HG03378 (cell line): ENCODE measurements at regions not wholly inside any gene's neighbourhood (a gene's known extent, or its start where the extent isn't known, plus 50 kb on each side); places are given as distances from the start of the nearest gene placed in this dataset.

ENCODE experiments used
- ATAC-seq: cut with Tn5 transposase; IDR thresholded peaks from one replicate; pipeline ENCODE4 v1.9.1; 2021; ENCODE audit warnings: mild to moderate bottlenecking, moderate library complexity; ENCODE audit not compliant: unreplicated experiment

DNA sequence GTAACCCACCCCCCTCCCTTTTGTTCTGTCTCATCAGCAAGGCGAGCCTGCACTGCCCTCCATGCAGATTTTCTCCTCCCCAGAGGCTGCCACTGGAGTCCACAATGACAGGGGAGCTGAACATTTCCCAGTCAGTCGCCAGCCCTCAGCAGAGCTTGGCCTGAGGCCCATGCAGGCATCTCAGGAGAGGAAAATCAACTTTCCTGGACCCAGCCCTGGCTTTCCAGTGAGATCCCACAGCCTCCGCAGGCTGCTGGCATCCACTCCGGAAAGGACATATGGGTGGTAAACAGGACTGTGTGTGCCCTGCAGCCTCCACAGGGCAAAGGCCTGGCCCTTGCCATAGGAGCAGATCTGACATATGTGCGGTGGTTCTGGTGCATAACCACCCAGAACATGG is 253.8 kb downstream of the TNS1 start:
- ATAC-seq, result no peak

DNA sequence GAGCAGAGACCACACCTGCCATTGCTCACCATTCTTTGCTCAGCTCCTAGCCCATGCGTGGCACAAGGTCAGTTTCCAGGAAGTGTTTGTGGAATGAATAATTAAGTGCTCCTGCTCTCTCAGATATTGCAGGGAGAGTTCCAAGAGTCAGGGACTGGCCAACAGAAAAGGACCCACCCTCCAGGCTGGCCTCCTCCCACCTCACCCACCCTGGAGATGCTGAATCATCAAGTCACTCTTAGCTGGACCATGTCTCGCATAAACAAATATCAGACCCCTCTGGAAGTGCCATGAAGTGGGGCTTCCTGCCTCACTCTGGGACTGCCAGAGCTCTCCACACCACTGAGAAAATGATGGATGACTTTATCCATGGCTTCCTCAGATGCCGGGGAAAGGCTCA is 256.0 kb downstream of the TNS1 start:
- ATAC-seq, result no peak

DNA sequence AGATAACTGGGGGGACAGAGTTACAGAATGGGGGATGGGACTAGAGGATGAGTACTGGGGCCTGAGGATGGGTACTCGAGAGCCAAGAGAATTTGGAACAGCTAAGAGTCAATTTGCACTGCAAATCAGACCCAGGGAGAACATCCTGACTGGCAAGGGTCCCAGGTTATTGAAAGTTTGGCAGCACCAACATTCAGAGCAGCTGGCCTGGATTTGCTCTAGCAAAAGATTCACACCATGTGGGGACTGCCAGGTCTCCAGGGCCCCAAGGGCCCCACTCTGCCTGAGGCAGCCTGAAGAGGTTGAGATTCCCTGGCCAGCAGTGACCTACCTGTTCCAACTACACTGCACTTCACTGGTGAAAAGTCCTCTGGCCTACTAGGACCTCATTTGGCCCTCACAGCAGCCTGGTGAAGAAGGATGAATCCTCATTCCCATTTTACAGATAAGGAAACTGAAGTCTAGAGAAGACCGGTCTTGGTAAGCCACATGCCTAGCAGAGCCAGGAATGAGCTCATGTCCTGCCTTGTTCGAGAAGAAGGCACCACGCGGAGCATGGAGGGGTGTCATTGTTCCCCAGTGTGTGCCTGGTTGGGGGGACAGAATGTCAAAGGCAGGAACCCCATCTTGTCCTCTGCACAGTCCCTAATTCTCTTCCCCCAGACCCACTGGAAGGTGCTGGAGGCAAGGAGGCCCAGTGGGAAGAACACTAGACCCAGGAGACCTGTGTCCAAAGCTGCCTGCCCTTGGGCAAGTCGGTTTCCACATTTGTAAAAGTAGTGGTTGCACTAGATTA is 258.6 kb downstream of the TNS1 start:
- no peak for ATAC-seq

DNA sequence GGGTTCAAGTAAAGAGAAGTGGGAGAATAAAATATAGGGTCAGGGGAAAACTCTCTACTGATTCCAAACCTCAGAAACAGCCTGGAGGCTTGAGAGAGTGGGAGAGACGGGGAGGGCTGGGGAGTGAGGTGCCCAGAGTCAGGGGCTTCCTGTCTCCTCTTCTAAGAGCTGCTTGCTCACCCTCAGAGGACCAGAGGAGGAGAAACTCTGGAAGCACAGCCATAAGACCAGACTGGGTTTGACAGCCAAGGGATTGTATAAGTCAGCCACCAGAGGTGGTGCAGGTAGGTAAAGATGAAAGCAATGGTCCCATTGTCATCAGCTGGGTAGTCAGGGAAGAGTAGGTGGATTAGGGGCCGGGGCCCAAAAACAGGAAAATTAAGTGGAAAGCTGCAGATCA is 259.4 kb downstream of the TNS1 start:
- no peak for ATAC-seq

DNA sequence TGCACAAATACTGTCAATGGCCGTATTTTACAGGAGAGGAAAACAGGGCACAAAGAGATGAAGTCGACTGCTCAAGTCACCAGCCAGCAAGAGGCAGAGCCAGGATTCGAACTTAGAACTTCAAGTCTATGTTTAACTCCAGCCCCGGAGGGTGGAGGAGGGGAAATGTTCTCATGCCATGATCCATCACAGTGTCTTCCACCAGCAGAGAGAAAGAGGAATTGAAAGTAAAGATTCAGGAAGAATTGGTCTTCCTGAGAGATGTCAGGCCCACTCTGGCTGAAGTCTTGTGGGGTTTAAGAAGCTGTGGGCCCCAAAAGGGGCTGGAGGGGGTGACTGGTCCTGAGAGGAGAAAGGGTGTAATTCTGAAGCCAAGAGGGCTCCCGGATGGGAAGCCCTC is 260.0 kb downstream of the TNS1 start:
- no peak for ATAC-seq

DNA sequence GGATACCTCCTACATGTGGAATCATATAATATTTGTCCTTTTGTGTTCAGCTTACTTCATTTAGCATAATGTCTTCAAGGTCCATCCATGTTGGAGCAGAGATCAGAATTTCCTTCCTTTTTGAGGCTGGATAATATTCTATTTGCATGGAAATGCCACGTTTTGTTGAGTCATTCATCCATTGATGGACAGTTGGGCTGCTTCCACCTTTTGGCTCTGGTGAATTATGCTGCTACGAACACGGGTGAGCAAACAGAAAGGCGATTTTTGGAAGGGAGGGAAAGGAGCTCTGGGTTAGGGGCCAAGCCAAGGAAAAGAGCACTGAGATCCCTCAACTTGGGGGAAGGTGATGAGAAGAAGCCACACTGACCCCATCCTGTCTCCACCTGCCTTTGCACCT is 260.5 kb downstream of the TNS1 start:
- ATAC-seq, result no peak

DNA sequence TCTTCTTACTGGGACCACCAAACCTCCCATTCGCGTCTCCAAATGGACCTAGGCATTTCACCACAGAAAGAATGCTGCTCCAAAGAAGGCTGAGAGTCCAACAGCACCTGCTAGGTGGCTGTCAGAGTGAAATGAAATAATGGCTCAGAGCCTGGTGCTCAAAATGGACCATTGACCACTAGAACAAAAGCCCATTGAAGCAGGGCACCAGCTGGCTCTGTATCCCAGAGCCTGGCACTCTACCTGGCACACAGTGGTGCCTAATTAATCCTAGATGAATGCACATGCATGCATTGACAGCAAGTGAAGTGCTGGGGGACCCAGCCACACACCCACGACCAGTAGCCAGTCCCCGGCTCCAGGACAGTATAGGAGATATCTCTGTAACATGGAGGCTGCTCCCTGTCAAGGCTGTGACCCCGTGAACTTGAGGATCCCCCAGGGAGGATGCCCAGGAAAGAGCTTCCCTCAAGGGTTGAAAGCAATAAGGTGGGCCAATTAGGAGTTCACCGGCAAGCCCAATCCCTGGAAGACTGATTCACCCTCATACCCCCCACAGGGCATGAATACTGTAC is 261.3 kb downstream of the TNS1 start:
- ATAC-seq, result no peak

DNA sequence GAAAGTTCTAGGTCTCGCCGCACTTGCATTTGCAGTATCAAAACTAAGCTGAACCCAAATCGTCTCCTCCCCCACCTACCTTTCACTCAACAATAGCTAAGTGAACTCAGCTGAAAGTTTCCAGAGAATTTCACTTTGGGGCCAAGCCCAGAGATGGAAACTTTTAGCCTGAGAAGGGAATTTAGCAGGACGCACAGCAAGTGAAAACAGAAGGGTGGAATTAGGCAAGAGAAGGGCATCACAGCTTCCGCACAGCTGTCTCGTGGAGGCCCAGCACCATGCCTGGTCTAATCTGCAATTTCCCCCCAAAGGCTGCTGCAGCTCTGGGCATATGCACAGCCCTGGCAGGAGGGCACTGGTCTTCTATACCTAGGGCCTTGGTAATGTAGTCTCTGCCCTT is 262.0 kb downstream of the TNS1 start:
- no peak for ATAC-seq

DNA sequence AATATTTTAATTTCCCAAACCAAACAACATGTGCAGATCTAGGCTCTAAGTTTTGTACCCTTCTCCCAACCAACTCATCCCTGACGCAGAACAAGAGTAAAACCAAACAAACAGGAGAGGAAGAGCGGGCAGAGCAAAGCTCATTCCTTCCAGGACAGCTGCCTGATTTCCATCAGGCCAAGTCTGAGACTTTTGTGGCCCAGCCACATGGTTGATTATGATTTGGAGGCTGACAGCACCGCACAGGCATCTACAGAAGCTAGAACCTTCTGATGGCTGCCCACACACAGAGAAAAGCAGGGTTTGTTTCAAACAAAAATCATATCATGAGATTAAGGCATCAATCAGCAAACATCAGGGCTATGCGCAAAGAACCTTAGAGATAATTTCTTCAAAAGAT is 262.6 kb downstream of the TNS1 start:
- no peak for ATAC-seq

DNA sequence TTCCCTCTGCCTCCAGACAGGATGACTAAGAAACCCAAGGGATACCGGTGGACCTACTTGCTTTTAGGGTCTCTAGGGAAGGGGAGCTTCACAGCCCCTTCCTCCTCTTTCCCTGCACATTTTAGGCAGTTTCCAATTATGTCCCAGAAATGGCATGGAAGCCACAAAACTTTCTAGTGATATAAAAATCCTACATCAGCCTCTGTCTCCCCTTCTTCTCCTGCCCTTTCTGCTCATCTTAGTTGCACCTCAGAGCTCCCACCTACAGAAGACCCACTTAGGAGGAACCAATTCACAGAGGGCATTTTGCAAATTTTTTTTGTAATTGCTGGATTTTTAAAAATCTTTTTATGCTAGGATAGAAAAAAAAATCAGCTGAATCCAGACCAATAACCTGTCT is 263.1 kb downstream of the TNS1 start:
- no peak for ATAC-seq

DNA sequence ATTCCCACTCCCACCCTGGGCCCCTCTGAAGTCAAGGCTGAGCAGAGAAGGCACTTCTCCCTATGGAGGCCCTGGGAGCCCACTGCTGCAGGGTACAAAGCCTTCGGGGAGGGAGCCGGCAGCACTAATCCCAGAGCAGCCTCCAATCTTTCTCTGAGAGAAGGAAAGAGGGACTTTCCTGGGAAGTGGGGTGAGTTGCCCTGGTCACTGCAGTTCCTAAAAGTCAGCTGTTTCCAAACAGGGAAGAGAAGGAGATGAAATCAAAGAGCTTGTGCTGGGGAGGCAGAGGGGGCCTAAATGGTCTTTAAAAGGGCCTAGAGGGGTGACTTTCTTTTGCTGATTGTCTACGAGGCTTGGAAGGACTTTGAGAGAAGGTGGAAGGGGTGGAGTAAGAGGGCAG is 264.7 kb downstream of the TNS1 start:
- no peak for ATAC-seq

DNA sequence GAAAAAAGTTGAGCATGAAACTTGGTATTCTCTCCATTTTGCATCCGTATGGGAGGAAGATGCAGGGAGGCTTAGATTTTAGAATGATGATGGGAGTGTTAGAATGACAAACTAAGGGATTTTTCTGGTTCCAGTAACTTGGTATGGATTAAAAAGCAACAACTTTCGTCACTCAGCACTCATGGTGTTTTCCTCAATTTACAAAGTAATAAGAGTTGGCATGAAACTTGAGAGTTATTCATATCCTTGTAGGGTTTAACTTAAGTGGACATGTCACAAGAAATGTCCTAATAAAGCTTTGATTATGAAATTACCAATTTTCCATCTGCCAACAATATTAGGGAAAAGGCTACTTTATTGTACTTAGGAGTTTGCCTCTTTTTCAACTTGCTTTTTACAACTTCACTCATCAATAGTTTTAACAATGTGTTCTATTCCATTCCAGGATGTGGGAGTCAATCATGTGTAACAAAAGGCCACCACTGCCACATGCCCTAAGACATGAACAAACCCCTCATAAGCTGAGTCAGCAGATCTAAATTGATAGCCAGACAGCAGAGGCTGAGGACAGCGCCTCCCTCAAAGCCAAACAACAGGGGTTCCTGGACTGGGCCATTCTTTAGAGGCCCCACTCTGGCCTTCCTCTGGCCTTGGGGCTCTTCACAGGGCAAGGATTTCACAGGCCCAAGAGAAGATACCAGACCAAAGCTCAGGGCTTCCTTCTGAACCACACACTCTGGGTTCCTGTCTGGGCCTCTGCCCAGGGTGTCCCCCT is 265.8 kb downstream of the TNS1 start:
- no peak for ATAC-seq

DNA sequence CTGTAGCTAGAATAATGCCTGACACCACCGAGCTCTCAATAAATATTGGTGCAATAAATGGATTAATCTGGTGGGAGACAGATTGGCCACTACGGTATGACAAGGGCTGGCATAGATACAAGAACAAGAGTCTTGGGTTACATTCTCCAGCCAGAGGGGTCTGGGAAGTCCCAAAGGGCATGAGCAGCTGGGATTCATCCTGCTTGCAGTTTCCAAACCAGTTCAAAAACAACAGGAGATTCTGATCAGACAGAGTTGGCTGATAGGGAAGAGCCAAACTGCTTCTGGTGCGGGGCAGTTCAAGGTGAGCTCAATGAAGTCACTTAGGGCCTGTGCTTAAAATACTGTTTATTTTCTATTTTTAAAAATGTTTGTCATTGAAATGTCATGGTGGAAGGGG is 266.9 kb downstream of the TNS1 start:
- ATAC-seq, result no peak

DNA sequence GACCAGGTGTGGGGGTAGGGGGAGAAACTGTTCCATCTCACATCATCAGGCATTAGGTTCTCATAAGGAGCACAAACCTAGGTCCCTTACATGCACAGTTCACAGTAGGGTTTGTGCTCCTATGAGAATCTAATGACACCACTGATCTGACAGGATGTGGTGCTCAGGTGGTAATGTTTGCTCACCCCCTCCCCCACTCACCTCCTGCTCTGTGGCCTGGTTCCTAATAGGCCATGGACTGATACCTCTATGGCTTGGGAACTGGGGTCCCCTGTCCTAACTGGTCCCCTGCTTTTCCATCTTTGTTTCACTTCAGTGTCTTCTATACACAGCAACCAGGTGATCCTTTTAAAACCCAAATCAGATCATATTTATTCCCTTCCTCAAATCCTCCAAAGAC is 267.8 kb downstream of the TNS1 start:
- ATAC-seq, result no peak

DNA sequence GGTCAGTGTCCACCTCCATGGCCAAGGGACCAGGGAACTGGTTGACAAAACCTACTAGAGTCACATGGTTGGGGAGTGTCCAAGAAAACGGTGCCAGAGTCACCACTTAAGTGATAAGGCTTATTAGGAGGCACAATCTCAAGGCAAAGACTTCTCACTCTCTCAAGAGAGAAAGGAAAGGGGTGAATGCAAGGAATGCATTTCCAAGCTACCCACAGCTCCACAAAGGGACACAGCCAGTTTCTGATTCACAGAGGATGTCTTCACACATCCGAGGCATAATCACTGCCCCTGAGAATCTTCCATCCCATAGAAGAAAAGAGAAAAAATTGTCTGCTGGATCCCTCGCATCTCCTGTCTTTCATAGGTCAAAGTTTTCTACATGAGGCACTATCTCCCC is 269.3 kb downstream of the TNS1 start:
- ATAC-seq, result no peak

DNA sequence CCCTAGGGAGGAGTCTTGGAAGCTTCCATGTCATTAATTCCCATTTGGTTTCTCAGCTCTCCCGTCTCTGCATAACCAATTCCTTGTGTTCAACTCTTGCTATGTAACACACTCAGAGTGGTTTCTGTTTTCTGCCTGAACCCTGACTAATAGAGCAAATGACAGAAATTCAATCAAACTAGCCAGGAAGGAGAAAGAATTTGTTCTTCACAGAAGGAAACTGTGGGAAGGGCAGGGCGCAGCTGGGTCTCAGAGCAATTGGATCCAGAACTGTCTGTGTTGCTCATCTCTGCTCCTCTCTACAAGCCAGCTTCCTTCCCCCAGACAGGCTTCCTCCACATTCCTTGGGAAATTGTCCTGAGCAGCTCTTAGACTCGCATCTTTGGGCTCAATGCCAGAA is 269.8 kb downstream of the TNS1 start:
- no peak for ATAC-seq

DNA sequence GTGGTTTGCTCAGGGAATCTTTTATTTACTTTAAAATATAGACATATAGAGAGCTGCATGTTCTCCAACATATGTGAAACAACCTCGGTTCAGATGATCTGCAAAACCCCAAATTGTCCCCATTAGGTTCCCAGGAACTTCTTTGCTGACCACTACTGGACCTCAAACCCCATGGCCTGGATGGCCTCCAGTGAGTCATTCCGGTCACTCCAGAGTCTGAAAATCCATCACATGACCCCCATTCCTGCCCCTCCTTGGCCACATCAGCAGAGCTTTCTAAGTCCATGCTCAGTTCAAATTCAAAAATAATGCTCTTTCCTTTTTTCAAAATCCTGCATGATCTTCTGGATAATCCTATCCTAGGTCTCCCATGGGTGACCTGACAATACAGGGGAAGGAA is 271.0 kb downstream of the TNS1 start:
- ATAC-seq, result no peak

DNA sequence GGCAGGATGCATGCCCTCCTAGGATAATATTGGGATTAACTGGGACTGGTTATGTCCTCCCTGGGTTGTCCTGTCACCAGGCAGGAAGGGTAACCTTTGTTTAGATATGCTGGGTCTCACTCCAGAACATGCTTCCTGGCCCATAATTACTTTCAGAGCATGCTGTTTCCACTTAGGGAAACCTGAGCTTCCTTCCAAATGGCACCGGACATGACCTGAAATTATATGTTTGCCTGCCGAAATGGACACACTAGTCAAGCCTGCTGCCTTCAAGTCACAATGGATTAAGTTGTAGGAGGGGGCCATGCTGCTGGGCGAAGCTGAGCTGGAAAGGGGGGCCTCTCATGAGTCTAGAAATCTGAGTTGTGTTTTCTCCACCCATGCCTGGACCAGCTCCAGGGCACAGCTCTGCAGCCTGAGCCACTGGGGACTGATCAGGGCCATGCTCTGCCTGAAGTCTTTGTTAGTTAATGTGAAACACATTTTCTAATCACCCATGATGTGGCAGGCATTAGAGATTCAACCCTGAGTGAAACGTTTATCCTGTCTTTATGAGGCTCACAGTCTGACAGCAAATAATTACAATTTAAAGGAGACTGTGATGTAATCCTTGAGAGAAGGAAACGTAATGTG is 273.3 kb downstream of the TNS1 start:
- no peak for ATAC-seq

DNA sequence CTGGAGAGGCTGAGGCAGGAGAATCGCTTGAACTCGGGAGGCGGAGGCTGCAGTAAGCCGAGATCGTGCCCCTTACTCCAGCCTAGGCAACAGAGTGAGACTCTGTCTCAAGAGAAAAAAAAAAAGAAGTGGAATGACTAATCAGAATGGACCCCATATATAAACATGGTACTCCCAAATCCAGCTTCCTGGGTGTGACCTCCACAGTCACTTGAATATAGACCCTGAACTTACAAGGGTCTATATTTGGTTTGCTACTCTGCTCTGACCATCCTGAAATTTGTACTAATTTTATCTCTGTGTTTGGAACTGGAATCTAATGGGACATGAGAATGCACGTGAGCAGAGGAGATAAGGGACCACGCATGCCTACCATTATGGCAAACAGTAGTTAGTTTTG is 275.0 kb downstream of the TNS1 start:
- ATAC-seq, result no peak

DNA sequence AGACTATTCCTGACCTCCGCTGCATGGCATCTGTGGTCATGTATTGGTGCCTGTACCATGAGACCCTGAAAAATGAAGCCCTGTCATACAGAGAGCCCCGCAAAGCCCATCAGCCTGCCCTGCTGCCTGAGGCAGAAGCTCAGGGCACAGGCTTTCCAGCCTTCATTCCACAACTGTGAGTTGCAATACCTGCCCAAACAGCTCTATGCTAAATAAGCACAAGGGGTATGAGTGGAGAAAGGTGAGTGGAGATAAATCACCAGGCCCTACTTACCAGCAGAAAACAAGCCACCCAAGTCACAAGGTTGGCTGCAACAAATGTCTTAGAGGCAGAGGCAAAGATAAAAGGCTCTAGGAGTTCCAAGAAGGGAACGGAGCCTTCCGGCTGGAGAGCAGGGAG is 277.4 kb downstream of the TNS1 start:
- ATAC-seq, result no peak

DNA sequence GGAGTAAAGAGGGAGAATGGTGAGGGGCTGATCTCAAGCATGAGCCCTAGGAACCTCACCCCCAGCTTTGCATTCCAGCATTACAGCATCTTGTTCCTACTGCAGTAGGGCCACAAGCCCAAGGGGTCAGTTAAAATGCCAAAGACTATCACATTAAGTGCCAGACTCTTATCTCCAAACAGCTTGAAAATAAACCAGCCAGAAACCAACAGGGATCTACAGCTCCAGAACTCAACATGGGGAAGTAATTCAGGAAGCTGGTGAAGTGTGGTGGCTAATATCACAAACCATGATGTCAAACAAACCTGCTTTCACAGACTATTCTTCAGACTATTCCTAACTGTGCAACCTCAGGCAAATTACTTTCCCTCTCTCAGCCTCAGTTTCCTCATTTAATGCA is 278.3 kb downstream of the TNS1 start:
- no peak for ATAC-seq

DNA sequence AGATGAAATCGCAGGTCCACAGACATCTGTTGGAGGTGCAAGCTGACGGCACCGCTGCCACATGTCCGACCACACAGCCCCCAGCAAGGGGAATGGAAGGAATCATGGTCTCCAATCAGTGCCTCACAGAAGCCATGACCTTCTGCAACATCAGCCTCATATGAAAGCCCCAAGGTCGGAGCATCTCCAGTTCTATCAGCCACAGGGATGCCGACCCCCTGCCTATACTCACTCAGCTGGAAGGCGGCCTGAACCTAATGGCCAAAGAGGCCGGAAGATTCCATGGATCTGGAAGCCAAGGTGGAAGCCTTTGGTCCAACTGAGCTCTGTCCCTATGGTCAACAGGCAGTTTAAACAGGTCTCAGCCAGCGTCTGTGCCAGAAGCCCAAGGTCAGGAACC is 278.8 kb downstream of the TNS1 start:
- ATAC-seq, result no peak
